ENCODE measurements at regions not wholly inside any gene's neighbourhood (a gene's known extent, or its start where the extent isn't known, plus 50 kb on each side); places are given as distances from the start of the nearest gene placed in this dataset.

GRCh38 chrX:95145848-95146490 is 1472.0 kb downstream of the FAM133A start:
- TF ChIP-seq CTCF (IDR thresholded peaks at IDR 0.05; ENCODE audit: low read depth, low read length, missing input control) (no peak), EGR1 (IDR thresholded peaks at IDR 0.05; ENCODE audit: low read depth in 2 of 2) (no peak), GABPA (IDR thresholded peaks at IDR 0.05 in 1 of 2, conservative IDR thresholded peaks at IDR 0.05 in 1 of 2) (no peak), FOXA1 (IDR thresholded peaks at IDR 0.05) (no peak), RXRA (IDR thresholded peaks at IDR 0.05) (no peak)
- TF ChIP-seq, protein P1, sequence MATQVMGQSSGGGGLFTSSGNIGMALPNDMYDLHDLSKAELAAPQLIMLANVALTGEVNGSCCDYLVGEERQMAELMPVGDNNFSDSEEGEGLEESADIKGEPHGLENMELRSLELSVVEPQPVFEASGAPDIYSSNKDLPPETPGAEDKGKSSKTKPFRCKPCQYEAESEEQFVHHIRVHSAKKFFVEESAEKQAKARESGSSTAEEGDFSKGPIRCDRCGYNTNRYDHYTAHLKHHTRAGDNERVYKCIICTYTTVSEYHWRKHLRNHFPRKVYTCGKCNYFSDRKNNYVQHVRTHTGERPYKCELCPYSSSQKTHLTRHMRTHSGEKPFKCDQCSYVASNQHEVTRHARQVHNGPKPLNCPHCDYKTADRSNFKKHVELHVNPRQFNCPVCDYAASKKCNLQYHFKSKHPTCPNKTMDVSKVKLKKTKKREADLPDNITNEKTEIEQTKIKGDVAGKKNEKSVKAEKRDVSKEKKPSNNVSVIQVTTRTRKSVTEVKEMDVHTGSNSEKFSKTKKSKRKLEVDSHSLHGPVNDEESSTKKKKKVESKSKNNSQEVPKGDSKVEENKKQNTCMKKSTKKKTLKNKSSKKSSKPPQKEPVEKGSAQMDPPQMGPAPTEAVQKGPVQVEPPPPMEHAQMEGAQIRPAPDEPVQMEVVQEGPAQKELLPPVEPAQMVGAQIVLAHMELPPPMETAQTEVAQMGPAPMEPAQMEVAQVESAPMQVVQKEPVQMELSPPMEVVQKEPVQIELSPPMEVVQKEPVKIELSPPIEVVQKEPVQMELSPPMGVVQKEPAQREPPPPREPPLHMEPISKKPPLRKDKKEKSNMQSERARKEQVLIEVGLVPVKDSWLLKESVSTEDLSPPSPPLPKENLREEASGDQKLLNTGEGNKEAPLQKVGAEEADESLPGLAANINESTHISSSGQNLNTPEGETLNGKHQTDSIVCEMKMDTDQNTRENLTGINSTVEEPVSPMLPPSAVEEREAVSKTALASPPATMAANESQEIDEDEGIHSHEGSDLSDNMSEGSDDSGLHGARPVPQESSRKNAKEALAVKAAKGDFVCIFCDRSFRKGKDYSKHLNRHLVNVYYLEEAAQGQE (IDR thresholded peaks at IDR 0.05): no peak
- TF ChIP-seq, protein P2, sequence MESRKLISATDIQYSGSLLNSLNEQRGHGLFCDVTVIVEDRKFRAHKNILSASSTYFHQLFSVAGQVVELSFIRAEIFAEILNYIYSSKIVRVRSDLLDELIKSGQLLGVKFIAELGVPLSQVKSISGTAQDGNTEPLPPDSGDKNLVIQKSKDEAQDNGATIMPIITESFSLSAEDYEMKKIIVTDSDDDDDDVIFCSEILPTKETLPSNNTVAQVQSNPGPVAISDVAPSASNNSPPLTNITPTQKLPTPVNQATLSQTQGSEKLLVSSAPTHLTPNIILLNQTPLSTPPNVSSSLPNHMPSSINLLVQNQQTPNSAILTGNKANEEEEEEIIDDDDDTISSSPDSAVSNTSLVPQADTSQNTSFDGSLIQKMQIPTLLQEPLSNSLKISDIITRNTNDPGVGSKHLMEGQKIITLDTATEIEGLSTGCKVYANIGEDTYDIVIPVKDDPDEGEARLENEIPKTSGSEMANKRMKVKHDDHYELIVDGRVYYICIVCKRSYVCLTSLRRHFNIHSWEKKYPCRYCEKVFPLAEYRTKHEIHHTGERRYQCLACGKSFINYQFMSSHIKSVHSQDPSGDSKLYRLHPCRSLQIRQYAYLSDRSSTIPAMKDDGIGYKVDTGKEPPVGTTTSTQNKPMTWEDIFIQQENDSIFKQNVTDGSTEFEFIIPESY (IDR thresholded peaks at IDR 0.05): no peak

Measured in liver (tissue), 3 donors.